ENCODE measurements at regions not wholly inside any gene's neighbourhood (a gene's known extent, or its start where the extent isn't known, plus 50 kb on each side); places are given as distances from the start of the nearest gene placed in this dataset.
"Not testable (repeated sequence)": the region's sequence is repeated elsewhere in the genome, so short reads cannot be mapped to it uniquely, and the experiment has no call there.

DNA sequence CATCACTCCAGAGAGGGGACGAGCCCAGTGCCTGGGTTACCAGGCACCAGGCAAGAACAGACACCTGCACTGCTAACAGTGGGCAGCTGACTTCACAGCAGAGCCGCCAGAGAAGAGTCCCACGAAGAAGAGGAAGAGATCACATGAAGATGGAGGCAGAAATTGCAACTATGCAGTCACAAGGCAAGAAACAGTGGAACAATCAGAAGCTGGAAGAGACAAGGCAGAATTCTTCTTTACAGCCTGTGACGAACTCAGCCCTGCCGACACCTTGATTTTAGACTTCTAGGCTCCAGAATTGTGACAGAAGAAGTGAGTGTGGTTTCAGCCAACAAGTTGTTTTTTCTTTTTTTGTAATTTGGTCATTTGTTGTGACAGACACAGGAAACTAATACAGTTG lies 59.2 kb downstream of the IL12A start:
- no peak for DNase-seq (ENCODE audit: low read depth in 2 of 2)

DNA sequence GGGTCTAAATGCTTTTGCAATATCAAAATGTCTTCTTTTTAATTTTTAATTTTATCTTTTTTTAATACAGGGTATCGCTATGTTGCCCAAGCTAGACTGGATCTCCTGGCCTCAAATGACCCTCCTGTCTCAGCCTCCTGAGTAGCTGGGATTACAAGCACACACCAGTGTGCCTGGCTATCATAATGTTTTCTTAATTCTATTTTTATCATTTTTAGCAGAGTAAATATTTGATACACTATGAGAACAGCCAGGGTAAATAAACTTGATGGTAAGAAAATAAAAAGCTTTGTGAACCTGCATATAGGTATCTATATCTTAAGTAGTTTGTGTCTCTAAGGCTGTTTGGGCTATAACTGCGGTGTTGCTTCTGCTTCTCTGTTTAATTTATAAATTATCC lies 60.4 kb downstream of the IL12A start:
- DNase-seq (ENCODE audit: low read depth in 2 of 2), result no peak

DNA sequence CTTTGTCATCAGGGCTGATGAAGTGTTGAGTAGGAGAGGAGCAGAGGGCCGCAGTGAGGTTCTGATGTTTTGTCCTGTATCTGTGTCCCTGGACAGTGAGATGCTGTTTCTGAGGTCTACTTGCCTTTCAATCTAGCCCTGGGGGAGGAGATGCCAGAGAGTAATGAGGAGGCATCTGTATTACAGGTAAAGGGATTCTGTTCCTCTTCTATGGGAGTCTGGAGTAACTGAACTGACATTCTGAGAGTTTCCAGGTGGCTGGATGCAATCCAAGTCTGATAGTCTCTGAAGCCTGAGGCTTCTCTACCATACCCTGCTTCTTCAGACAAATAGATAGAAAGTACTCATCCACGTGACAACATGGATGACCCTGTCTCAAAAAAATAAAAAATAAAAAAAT lies 60.9 kb downstream of the IL12A start:
- DNase-seq (ENCODE audit: low read depth in 2 of 2), result no peak

DNA sequence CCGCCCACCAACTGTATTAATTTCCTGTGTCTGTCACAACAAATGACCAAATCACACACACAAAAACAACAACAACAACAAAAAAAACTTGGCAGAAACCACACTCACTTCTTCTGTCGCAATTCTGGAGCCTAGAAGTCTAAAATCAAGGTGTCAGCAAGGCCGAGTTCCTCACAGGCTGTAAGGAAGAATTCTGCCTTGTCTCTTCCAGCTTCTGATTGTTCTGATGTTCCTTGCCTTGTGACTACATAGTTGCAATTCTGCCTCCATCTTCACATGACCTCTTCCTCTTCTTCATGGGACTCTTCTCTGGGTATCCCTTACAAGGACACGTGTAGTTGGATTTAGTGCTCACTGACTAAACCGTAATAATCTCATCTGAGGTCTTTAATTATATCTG lies 61.4 kb downstream of the IL12A start:
- no peak for DNase-seq (ENCODE audit: low read depth in 2 of 2)

DNA sequence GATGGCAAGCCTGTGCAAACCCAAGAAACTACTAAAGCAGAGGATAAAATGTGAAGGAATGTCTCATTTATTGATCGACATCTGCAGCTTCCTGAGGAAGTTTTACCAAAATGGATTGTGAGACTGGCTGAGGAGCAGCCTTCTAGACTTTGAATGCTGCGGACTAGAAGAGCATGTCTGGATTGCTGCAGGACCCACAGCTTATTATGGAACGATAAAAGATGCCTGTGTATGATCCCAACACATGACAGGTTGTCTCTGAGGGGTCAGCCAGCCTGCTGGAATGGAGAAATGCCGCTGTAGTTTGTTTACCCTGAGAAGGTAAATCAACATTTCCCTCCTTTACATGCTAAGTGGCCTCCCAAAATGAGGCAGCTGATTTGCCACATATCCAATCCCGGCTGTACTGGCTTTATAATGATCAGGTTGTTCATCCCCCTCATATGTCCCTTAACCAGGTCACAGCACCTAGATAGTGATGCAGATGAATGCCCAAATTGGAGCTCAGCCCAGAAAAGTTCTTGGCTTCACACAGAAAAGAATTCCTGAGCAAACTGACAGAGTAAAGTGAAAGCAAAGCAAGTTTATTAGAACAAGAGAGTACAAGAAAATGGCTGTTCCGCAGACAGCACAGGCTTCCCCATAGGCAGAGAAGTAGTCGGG lies 63.9 kb downstream of the IL12A start:
- DNase-seq (ENCODE audit: low read depth in 2 of 2), result no peak

DNA sequence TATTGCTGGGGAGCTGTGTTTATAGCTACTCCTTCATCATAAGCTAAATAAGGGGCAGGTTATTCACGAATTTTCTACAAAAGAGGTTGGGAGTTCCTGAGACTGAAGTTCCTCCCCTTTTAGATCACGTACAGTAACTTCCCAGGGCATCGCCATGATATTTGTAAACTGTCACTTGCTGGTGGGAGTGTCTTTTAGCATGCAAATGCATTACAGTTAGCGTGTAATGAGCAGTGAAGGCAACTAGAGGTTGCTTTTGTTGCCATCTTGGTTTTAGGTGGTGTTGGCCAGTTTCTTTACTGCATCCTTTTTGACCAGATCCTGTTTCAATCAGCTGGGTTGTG lies 64.4 kb downstream of the IL12A start:
- no peak for DNase-seq (ENCODE audit: low read depth in 2 of 2)

DNA sequence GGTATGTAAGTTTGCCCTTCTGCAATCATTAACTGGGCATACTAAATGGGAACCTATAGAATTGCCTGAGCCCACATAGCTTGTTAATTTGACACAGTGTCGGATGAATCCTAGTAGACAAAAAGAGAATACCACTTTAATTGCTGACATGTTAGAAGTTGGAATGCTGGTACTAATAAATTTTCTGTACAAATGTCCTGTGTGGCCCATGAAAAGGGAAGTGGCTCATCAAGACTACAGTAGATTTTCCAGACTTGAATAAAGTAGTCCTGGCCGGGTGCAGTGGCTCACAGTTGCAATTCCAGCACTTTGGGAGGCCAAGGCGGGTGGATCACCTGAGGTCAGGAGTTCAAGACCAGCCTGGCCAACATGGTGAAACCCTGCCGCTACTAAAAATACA lies 66.2 kb downstream of the IL12A start:
- DNase-seq (ENCODE audit: low read depth in 2 of 2), result not testable (repeated sequence)

DNA sequence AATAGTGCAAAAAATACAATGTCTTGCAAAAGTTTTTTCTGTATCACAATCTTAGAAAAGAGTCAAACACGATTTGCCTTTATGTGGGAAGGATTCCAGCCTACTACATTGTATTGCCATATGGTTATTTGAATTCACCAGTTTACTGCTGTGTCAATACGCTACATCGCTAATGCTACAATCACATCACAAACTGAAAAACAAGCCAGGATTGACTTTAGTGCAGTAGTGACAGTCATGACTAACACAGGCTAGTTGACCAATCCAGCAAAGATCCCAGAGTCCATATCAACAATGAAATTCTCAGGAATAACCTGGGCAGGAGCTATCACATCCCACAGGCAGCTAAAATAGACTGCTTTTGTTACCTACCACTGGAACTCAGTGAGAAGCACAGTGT lies 67.0 kb downstream of the IL12A start:
- DNase-seq (ENCODE audit: low read depth in 2 of 2), result no peak

DNA sequence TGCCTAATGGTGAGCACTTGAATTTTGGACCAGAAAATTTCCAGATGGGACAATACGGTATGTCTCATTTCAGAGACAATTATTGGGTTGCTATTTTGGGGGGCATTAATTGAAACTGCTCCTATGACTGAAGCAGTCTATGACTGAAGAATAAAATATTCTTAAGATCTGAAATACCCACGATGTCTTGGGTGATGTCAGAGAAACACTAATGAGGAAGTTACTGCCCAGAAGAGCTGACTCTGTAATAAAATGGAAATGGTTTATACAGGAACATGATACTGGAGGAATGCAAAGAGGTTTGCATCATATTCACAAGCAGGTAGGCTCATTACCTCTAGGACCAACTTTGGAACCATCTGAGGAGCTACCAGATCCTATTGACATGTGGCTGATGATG lies 68.7 kb downstream of the IL12A start:
- DNase-seq (ENCODE audit: low read depth in 2 of 2), result no peak

DNA sequence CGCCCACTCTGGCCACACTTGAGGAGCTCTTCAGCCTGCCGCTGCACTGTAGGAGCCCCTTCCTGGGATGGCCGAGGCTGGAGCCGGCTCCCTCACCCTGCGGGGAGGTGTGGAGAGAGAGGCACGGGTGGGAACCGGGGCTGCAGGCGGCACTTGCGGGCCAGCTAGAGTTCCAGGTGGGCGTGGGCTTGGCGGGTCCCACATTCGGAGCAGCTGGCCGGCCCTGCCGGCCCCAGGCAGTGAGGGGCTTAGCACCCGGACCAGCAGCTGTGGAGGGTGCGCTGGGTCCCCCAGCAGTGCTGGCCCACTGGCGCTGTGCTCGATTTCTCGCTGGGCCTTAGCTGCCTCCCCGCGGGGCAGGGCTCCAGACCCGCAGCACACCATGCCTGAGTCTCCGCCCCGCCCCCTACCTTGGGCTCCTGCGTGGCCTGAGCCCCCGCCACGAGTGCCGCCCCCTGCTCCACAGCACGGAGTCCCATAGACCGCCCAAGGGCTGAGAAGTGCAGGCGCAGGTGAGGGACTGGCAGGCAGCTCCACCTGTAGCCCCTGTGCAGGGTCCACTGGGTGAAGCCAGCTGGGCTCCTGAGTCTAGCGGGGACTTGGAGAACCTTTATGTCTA lies 71.9 kb downstream of the IL12A start:
- DNase-seq (ENCODE audit: low read depth in 2 of 2), result no peak

DNA sequence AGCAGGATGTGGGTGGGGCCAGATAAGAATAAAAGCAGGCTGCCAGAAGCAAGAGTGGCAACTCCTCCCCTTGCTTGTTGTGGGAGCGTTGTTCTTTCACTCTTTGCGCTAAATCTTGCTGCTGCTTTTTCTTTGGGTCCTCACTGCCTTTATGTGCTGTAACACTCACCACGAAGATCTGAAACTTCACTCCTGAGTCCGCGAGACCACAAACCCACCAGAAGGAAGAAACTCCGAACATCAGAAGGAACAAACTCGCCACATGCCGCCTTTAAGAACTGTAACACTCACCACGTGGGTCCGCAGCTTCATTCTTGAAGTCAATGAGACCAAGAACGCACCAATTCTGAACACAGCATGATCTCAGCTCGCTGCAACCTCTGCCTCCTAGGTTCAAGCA lies 72.9 kb downstream of the IL12A start:
- DNase-seq (ENCODE audit: low read depth in 2 of 2), result no peak

DNA sequence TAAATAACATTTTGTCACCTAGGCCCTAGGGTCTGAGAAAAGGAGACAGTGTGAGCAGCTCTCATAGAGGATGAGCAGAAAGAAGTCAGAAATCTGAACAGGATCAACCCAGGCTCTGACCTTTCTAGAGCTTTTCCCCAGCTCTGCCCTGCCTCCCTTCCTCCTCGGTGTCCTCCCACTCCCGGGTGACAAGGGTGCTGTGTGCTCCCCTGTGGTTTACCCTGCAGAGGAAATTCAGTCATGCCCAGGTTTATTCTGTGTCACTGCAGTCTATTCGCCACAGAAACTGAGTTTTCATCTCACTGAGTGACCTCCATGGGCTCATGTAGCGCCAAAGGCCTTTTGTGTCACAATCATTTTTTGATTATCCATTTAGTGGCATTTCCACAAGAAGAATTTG lies 76.6 kb downstream of the IL12A start:
- DNase-seq (ENCODE audit: low read depth in 2 of 2), result no peak

DNA sequence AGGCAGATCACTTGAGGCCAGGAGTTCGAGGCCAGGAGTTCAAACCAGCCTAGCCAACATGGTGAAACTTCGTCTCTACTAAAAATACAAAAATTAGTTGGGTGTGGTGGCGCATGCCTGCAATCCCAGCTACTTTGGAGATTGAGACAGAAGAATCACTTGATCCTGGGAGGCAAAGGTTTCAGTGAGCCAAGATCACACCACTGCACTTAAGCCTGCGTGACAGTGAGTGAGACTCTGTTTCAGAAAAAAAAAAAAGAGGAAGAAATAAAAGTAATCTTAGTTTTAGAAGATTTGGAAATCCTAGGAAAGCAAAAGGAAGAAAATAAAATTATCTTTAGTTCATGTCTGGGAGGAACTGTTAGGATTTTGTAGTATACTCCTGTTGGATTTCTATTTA lies 77.2 kb downstream of the IL12A start:
- DNase-seq (ENCODE audit: low read depth in 2 of 2), result no peak

DNA sequence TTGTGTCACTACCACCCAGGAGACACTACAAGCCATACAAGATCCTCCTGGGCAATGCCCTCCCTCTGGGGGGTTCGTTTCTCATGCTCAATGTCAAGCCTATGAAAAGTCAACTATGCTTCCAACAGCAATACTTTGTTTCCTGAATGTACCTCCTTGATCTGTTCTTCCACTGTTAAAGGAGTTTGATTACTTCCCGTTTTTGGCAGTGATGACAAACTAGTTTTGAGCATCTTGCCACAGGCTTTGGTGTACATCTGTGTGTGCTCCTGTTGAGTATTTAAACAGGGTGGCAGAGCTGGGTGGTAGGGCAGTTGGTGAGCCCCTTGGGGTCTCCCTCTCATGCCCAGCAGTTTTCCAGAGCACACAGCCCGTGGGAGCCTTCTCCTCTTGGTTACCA lies 81.4 kb downstream of the IL12A start:
- DNase-seq (ENCODE audit: low read depth in 2 of 2), result no peak

DNA sequence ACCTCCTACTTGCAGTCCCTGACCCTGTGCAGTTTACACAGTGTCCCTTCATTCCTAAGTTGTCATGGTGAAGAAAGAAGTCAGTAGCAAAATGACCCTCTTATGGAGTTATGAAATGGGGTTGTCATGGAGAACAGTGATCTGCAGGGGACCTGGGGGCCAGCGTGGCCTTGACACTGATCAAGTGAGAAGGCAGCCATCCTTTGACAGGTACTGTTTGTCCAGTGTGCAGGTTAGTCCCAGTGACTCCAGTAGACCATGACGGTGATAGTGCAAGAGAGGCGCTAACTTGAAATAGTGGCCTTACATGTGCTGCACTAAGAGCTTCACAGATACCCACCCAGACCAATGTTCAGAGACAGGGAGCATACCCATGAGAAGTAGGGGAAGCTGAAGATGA lies 87.9 kb downstream of the IL12A start:
- no peak for DNase-seq (ENCODE audit: low read depth in 2 of 2)

DNA sequence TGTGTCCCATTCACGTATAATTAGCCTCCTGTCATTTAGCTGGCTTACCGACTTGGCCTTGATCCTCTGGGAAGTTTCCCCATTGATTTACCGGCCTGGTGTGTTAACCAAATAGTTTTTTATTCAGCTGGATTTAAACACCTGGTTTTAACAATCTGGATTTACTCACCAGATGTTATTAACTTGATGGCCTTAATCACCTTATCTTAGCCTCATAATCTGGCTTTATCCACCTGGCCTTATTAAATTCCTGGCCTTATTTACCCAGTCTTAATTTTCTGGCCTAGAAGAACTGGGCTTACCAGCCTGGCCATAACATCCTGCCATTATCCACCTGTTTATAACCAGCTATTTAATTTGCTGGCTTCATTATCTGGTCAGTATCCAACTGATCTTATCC lies 89.9 kb downstream of the IL12A start:
- DNase-seq (ENCODE audit: low read depth in 2 of 2), result no peak

DNA sequence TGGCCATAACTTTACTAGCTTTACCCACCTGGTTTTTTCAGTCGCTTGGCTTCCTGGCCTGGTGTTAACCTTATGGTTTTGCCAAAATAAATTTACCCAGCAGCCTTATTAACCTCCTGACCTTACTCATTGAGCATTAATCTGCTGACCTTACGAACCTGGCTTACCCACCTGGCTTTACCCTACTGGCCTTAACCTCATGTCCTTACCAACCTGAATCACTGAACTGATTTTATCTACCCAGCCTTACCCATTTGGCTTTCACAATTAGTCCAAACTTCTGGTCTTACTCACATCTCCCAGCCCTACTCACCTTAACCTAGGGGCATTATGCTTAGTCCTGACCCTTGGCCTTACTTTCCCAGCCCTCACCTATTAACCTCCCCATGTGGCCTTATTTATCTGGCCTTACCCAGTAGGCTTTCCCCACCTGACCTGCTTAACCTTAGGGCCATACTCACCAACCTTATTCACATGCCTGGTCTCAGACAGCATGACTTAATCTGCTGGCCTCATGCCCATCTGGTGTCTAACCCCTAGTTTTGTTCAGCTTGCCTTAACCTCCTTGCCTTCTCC lies 93.4 kb downstream of the IL12A start:
- no peak for DNase-seq (ENCODE audit: low read depth in 2 of 2)

DNA sequence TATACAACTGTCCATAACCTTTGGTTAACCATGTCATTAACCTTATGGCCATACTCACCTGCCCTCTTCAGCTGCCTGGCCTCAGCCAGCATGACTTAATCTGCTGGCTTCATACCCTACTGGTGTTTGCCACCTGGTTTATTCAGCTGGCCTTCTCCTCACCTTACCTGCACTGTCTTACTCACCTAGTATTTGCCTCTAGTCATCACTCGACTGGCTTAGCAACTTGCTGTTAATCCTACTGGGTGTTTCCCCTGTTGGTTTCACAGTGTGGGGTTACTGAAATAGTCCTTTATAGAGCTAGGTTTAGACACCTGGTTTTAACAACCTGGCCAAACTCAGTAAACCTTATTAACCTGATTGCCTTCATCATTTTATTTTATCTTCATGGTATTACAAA lies 96.4 kb downstream of the IL12A start:
- no peak for DNase-seq (ENCODE audit: low read depth in 2 of 2)

DNA sequence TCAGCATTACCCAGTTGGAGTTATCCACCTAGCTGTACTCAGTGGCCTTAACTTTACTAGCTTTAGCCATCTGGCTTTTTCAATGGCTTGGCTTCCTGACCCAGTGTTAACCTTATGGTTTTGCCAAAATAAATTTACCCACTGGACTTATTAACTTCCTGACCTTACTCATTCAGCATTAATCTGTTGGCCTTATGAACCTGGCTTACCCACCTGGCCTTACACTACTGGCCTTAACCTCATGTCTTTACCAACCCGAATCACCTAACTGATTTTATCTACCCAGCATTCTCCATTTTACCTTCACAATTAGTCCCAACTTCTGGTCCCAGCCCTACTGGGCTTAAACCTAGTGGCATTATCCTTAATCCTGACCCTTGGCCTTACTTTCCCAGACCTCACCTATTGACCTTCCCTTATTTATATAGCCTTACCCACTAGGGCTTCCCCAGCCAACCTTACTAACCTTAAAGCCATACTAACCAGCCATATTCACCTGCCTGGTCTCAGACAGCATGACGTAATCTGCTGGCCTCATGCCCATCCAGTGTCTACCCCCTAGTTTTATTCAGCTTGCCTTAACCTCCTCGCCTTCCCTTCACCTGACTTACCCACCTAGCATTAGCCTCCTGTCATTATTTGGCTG lies 100.0 kb downstream of the IL12A start:
- DNase-seq (ENCODE audit: low read depth in 2 of 2), result no peak

DNA sequence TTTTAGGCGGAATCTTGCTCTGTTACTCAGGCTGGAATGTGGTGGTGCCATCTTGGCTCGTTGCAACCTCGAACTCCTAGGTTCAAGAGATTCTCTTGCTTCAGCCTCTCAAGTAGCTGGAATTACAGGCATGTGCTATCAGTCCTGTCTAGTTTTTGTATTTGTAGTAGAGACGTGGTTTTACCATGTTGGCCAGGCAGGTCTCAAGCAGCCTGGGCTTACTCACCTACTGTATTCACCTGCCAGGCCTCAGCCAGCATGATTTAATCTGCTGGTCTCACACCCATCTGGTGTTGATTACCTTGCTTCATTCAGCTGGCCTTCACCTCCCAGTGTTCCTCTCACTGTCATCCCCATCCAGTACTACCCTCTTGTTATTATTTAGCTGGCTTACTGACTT lies 102.0 kb downstream of the IL12A start:
- no peak for DNase-seq (ENCODE audit: low read depth in 2 of 2)

DNA sequence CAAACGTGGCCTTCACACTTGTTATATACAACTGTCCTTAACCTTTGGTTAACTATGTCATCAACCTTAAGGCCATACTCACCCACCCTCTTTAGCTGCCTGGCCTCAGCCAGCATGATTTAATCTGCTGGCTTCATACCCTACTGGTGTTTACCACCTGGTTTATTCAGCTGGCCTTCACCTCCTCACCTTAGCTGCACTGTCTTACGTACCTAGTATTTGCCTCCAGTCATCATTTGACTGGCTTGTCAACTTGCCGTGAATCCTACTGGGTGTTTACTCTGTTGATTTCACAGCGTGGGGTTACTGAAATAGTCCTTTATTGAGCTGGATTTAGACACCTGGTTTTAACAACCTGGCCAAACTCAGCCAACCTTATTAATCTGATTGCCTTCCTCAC lies 102.8 kb downstream of the IL12A start:
- no peak for DNase-seq (ENCODE audit: low read depth in 2 of 2)

DNA sequence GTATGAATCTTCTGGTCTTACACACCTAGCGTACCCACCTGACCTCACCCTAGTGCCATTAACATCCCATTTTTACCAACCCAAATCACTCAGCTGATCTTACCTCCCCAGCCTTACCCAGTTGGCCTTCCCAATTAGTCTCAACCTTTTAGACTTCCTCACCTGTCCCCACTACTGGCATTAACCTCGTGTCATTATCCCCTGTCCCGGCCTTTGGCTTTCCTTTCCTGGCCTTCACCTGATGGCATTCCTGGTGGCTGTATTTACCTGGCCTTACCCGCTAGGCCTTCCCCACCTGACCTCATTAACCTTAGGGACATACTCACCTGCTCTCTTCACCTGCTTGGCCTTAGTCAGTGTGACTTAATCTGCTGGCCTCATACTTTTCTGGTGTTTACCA lies 104.1 kb downstream of the IL12A start:
- no peak for DNase-seq (ENCODE audit: low read depth in 2 of 2)

DNA sequence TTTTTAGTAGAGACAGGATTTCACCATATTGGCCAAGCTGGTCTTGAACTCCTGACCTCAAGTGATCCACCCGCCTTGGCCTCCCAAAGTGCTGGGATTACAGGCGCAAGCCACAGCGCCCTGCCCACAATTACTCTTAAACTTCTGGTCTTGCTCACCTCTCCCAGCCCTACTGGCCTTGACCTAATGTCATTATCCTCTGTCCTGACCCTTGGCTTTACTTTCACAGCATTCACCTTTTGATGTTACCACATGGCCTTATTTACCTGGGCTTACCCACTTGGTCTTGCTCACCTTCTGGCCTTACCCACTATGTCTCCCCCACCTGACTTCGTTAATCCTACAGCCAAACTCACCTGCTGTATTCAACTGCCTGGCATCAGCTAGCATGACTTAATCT lies 105.9 kb downstream of the IL12A start:
- no peak for DNase-seq (ENCODE audit: low read depth in 2 of 2)

Data from fibroblast of skin of left quadriceps (primary cell).